HG03159 (cell line): ENCODE measurements at regions not wholly inside any gene's neighbourhood (a gene's known extent, or its start where the extent isn't known, plus 50 kb on each side); places are given as distances from the start of the nearest gene placed in this dataset.
"Not testable (repeated sequence)": the region's sequence is repeated elsewhere in the genome, so short reads cannot be mapped to it uniquely, and the experiment has no call there.

ENCODE experiments used
- ATAC-seq: cut with Tn5 transposase; IDR thresholded peaks from one replicate; pipeline ENCODE4 v1.9.1; 2021; ENCODE audit warnings: mild to moderate bottlenecking, moderate library complexity; ENCODE audit not compliant: unreplicated experiment

DNA sequence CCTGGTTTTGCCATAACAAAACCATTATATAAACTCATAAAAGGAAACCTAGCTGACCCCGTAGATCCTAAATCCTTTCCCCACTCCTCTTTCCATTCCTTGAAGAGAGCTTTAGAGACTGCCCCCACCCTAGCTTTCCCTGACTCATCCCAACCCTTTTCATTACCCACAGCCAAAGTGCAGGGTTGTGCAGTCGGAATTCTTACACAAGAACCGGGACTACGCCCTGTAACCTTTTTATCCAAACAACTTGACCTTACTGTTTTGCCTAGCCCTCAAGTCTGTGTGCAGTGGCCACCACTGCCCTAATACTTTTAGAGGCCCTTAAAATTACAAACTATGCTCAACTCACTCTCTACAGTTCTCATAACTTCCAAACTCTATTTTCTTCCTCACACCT, 116.0 kb upstream of the PTPN13 start:
- not testable (repeated sequence) for ATAC-seq

DNA sequence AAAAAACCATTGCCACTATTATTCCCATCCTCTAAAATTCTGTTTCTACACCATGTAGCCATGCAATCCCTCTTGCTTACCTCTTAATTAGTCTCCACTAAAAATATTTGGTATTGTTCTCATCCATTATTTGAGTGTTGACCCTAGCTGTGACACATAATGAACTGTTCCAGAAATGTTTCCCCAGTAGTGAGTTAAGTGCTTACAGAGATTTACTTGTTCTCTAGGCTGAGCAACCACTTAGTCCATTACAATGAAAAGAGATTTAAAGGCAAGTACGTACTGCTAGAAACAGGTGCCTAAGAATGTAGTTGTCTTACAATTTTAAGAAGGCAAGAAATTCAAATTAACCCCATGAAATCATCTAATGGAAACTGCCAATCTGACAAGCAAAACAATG, 112.7 kb upstream of the PTPN13 start:
- no peak for ATAC-seq

DNA sequence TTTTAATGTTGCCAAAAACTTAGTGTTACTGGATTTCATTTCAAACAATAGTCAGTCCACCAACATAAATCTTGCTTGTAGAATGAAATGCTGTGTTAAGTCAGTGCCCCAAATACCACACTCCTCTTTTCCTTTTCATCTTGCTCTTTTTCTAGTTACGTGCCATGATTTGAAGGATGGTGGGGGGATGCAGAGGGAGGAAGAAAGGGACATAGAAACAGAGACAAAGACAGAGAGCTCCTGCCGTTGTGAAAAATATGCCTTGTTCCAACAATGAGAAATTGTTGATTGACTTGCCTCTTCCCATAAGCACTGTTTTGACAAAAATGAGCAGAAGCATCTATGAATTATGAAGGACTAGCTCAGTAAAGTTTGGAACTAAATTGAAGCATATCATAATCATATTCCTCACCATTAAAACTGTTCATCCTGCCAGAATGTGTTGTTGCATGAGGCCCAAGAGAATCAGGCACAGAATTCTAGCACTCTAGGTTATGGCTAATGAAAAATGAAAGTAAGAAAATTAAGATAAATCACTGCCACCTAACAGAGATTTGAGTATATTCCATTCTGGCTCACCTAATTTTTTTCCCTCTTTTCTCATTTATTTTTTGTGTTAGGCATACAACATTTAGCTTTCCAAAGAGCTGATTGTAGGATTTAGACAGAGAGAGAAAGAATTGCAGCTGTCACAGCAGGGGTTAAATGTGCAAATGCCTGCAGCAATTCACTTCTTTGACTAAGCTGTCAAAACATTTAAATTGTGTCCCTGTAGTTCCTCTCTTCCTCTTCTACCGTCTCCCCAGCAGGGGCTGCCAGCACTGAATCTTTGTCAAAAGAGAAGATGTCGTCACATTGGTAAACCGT, 111.6 kb upstream of the PTPN13 start:
- no peak for ATAC-seq

DNA sequence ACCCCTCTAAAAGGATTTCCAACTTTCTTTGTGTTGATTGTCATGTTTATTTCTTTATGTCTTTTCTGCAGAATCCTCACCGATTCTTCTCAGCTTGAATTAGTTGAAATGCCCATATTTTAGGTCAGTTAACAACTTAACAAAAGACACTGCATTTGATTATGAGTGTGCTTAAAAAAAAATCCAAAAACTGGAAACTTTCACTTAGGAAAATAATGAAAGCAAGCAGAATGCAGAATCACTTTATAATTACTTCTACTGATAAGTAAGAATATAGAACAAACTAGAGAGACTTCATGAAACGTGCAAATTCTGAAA, 111.0 kb upstream of the PTPN13 start:
- ATAC-seq = no peak

- ATAC-seq = no peak
These were observed 110.3 kb upstream of the PTPN13 start for GRCh38 chr4:86483773-86484172.

GRCh38 chr4:86484241-86484640, 109.9 kb upstream of the PTPN13 start:
- peak; percentile 68 for ATAC-seq

- no peak for ATAC-seq
These were observed 106.3 kb upstream of the PTPN13 start for GRCh38 chr4:86487738-86488348.

GRCh38 chr4:86493460-86493859, 100.7 kb upstream of the PTPN13 start:
- ATAC-seq = no peak

DNA sequence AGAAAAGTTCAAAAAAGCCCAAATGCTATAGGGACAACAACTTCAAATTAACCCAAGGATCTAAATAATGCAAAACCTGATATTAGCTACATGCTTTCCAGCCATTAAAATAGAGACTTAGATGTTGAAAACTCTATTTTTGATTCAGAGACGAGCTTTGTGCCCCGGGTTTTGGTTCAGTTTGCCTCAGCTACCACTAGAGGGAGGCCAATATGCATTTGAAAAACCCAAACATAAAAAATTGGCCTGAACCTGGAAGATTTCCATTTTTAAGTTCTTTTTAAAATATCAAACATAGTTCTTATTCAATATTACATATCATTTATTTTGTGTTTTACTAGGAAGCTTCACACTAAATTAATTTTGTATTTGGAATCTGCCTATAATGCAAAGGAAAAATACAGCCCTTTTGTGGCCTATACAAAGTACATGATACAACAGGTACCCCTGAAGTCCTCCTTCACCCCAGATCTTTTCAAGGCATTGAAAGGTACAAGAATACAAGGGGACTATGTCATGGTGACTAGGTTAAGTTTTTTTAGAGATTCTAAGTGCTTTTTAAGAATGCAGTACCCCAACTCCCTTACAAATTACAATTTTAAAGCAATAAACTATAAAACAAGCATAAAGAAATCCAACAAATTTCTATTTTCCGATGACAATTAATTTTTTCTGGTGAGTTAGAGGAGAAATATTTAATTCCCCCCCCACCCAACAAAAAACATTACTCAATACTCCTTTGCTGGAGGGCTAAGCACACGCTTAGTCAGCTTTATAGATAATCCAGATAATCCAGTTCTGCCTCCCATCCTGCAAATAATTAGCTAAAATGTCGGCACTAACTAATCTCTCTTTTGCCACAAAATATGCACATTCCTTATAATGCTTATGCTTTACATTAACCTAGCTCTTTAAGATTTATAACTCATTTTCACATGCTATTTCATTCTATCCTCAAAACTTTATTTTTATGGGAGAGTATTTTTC, 97.7 kb upstream of the PTPN13 start:
- peak; percentile 49 for ATAC-seq

DNA sequence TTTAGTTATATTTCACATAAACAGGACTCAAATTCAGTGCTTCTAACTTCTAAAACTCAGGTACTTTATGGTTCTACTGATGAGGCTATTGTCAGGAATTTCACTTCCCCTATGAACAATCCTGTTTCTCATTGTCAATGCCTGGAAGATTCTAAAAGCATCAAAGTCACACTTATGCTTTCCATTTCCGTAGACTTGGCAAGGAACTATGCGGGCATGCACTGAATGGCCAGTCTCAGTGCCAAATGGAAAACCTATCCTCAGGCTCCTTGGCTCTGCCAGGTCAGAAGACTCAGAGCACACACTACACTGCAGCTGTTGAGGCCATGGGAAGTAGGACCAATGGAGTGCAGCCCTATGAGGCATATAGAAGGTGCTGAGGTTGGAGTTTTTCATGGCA, 97.0 kb upstream of the PTPN13 start:
- no peak for ATAC-seq

DNA sequence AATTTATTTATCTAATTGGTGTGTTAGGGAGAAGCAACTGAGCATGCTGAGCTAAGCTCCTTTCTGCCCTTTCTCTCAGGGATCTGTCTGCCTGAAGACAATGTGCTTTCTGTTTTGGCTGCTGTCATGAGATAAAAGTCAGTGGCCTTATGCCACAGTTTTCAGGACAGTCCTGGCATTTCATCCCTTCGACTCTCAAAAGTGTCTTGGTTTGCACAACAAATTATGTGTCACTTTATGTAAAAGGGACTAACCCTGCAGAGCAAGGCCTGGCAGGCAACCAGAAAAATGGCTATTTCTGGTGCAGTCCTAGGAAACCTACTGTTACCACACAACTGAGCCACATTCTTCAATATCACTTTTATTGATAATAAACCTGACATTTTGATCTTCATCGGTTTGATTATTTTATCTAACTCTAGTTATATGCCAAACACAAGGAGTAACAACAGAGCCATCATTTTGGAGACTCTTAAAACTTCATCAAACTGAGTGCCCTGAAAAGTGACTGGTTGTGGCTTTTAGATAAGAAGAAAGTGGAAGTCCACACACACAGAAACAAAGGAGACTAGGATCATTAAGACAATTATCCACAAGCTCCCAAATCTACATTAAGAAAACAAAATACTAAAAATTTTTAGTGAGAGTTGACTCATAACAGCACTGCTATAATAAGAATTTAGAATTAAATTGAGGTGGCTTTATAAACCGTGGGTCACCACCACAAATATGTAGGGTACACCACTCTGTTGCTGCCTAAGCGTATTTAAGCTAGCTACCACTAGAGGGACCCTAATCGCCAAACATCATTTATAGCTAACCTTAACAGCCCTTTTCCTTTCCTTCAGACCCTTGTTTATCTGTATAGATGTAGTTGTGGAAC, 95.9 kb upstream of the PTPN13 start:
- ATAC-seq = peak; percentile 84

GRCh38 chr4:86498863-86499166, 95.3 kb upstream of the PTPN13 start:
- ATAC-seq = no peak

- ATAC-seq = no peak
These were observed 93.6 kb upstream of the PTPN13 start for GRCh38 chr4:86500527-86500926.

- ATAC-seq = no peak
These were observed 92.0 kb upstream of the PTPN13 start for GRCh38 chr4:86502081-86502480.

- ATAC-seq = no peak
These were observed 87.5 kb upstream of the PTPN13 start for GRCh38 chr4:86506591-86506990.

GRCh38 chr4:86508436-86508835, 85.7 kb upstream of the PTPN13 start:
- no peak for ATAC-seq

GRCh38 chr4:86511590-86511989, 82.5 kb upstream of the PTPN13 start:
- no peak for ATAC-seq

GRCh38 chr4:86512631-86513030, 81.5 kb upstream of the PTPN13 start:
- no peak for ATAC-seq

DNA sequence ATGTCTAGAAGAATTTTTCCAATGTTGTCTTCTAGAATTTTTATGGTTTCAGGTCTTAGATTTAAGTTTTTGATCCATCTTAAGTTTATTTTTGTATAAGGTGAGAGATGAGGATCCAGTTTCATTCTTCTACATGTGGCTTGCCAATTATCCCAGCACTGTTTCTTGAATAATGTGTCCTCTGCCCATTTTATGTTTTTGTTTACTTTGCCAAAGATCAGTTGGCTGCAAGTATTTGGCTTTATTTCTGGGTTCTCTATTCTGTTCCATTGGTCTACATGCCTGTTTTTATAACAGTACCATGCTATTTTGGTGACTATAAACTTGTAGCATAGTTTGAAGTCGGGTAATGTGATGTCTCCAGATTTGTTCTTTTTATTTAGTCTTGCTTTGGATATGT, 78.2 kb upstream of the PTPN13 start:
- ATAC-seq = not testable (repeated sequence)

- no peak for ATAC-seq
These were observed 72.6 kb upstream of the PTPN13 start for GRCh38 chr4:86521373-86521969.
